ENCODE measurements at regions not wholly inside any gene's neighbourhood (a gene's known extent, or its start where the extent isn't known, plus 50 kb on each side); places are given as distances from the start of the nearest gene placed in this dataset.
"Not testable (repeated sequence)": the region's sequence is repeated elsewhere in the genome, so short reads cannot be mapped to it uniquely, and the experiment has no call there.

- no peak for DNase-seq (ENCODE audit: low read depth, low spot score)
Measured at GRCh38 chr10:64558094-64558835, 1037.1 kb downstream of the REEP3 start.

GRCh38 chr10:64571056-64571455 is 1049.9 kb downstream of the REEP3 start:
- no peak for DNase-seq (ENCODE audit: low read depth, low spot score)

GRCh38 chr10:64573623-64574325 is 1052.6 kb downstream of the REEP3 start:
- DNase-seq (ENCODE audit: low read depth, low spot score) = no peak

- no peak for DNase-seq (ENCODE audit: low read depth, low spot score)
Measured at GRCh38 chr10:64574371-64574770, 1053.2 kb downstream of the REEP3 start.

- no peak for DNase-seq (ENCODE audit: low read depth, low spot score)
Measured at GRCh38 chr10:64576497-64576896, 1055.3 kb downstream of the REEP3 start.

GRCh38 chr10:64578757-64579156 is 1057.6 kb downstream of the REEP3 start:
- DNase-seq (ENCODE audit: low read depth, low spot score) = not testable (repeated sequence)

- no peak for DNase-seq (ENCODE audit: low read depth, low spot score)
Measured at GRCh38 chr10:64586934-64587503, 1065.8 kb downstream of the REEP3 start.

GRCh38 chr10:64594072-64594471 is 1072.9 kb downstream of the REEP3 start:
- no peak for DNase-seq (ENCODE audit: low read depth, low spot score)

- no peak for DNase-seq (ENCODE audit: low read depth, low spot score)
Measured at GRCh38 chr10:64598600-64598999, 1077.4 kb downstream of the REEP3 start.

GRCh38 chr10:64601298-64601697 is 1080.1 kb downstream of the REEP3 start:
- no peak for DNase-seq (ENCODE audit: low read depth, low spot score)

GRCh38 chr10:64617085-64617484 is 1095.9 kb downstream of the REEP3 start:
- no peak for DNase-seq (ENCODE audit: low read depth, low spot score)

- DNase-seq (ENCODE audit: low read depth, low spot score) = no peak
Measured at GRCh38 chr10:64619102-64619501, 1097.9 kb downstream of the REEP3 start.

- no peak for DNase-seq (ENCODE audit: low read depth, low spot score)
Measured at GRCh38 chr10:64626924-64627323, 1105.7 kb downstream of the REEP3 start.

- no peak for DNase-seq (ENCODE audit: low read depth, low spot score)
Measured at GRCh38 chr10:64630534-64630933, 1109.3 kb downstream of the REEP3 start.

- DNase-seq (ENCODE audit: low read depth, low spot score) = no peak
Measured at GRCh38 chr10:64635906-64636305, 1114.7 kb downstream of the REEP3 start.

- DNase-seq (ENCODE audit: low read depth, low spot score) = no peak
Measured at GRCh38 chr10:64636461-64636860, 1115.3 kb downstream of the REEP3 start.

GRCh38 chr10:64637939-64638338 is 1116.7 kb downstream of the REEP3 start:
- DNase-seq (ENCODE audit: low read depth, low spot score) = no peak

- no peak for DNase-seq (ENCODE audit: low read depth, low spot score)
Measured at GRCh38 chr10:64648915-64649314, 1127.7 kb downstream of the REEP3 start.

- no peak for DNase-seq (ENCODE audit: low read depth, low spot score)
Measured at GRCh38 chr10:64658528-64658927, 1137.3 kb downstream of the REEP3 start.

GRCh38 chr10:64659311-64659710 is 1138.1 kb downstream of the REEP3 start:
- no peak for DNase-seq (ENCODE audit: low read depth, low spot score)

- no peak for DNase-seq (ENCODE audit: low read depth, low spot score)
Measured at GRCh38 chr10:64682043-64682442, 1160.8 kb downstream of the REEP3 start.

GRCh38 chr10:64690194-64690593 is 1169.0 kb downstream of the REEP3 start:
- no peak for DNase-seq (ENCODE audit: low read depth, low spot score)

GRCh38 chr10:64699244-64699643 is 1178.0 kb downstream of the REEP3 start:
- no peak for DNase-seq (ENCODE audit: low read depth, low spot score)
